ENCODE measurements at regions not wholly inside any gene's neighbourhood (a gene's known extent, or its start where the extent isn't known, plus 50 kb on each side); places are given as distances from the start of the nearest gene placed in this dataset.
A peak's percentile ranks its signal among the peaks of the same experiment; 100 is the strongest.

- Histone ChIP-seq H3K36me3 (no peaks in the 10 kb centered on the region), H3K9me3 (no peaks in the 10 kb centered on the region), H3K4me3 (replicated peaks in 1 of 3) (no peak overlapping the region), H3K27ac (no peak overlapping the region), H3K4me1 (peaks cover 0 to 9% of the 10 kb centered on the region in 2 donors), H3K27me3 (no peaks in the 10 kb centered on the region)
- DNase-seq = no peak
- TF ChIP-seq POLR2A (IDR thresholded peaks at IDR 0.05) = no peak
- WGBS, 2 donors = 66 to 81% methylated on average over 21 of the region's 21 CpGs
- intact Hi-C loops (cut with DNase I) = no loop called here
Observed at GRCh38 chr9:96040591-96041461, 165.3 kb downstream of the ERCC6L2 start.

DNA sequence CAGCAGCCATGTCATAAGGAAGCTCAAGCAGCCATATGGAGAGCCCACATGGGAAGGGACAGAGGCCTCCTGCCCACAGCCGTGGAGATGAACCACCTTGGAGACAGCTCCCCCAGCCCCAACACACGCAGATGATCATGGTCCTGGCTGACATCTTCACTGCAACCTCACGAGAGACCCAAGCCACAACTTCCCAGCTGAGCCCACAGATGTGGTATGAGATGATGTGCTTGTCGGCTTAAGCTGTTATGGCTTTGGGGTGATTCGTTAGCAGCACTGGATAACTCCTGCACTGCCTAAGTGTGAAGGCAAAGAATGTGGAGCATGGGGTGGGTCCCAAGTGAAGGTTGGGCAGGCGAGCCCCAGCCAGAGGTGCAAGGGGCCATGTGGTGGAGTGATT is 163.4 kb downstream of the ERCC6L2 start:
- no peak for TF ChIP-seq CTCF (IDR thresholded peaks at IDR 0.05)
- TF ChIP-seq POLR2A (IDR thresholded peaks at IDR 0.05) = no peak
- Histone ChIP-seq H3K4me3 (replicated peaks in 1 of 3) (no peak overlapping the region), H3K4me1 (peaks cover 2 to 10% of the 10 kb centered on the region in 2 donors), H3K27me3 (no peaks in the 10 kb centered on the region), H3K27ac (no peak overlapping the region), H3K9me3 (no peaks in the 10 kb centered on the region), H3K36me3 (no peaks in the 10 kb centered on the region)
- intact Hi-C loops (cut with DNase I) = no loop called here
- 86 to 99% methylated on average over 6 of the region's 6 CpGs for WGBS, 2 donors
- DNase-seq = no peak

DNA sequence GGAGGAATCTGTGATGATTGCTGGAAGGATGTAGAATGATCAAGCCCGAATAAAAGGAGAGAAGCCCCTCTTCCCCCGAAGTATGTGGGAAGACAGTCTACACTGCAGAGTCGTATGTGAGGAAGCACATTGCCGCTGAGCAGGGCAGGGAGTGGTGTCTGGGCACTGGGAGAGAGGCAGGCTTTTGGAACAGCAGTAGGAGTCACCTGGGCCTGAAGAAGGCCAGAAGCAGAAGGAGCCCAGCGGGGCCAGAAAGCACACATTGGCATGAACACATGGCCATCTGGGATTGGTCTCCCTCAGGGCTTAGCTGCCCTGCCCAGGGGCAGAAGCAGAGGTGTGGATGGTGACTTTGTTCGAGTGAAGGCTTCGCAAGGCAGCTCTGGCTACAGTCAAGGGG is 162.8 kb downstream of the ERCC6L2 start:
- H3K27me3 ChIP-seq = no peaks in the 10 kb centered on the region
- peaks cover 3 to 15% of the 10 kb centered on the region in 2 donors for H3K4me1 ChIP-seq
- no peak for DNase-seq
- TF ChIP-seq CTCF (IDR thresholded peaks at IDR 0.05) = no peak
- no peak for TF ChIP-seq POLR2A (IDR thresholded peaks at IDR 0.05)
- H3K27ac ChIP-seq = no peak overlapping the region
- H3K36me3 ChIP-seq = no peaks in the 10 kb centered on the region
- no peaks in the 10 kb centered on the region for H3K9me3 ChIP-seq
- intact Hi-C loops (cut with DNase I) = no loop called here
- WGBS, 2 donors = 97 to 98% methylated on average over 7 of the region's 7 CpGs
- H3K4me3 ChIP-seq (replicated peaks in 1 of 3) = no peak overlapping the region

DNA sequence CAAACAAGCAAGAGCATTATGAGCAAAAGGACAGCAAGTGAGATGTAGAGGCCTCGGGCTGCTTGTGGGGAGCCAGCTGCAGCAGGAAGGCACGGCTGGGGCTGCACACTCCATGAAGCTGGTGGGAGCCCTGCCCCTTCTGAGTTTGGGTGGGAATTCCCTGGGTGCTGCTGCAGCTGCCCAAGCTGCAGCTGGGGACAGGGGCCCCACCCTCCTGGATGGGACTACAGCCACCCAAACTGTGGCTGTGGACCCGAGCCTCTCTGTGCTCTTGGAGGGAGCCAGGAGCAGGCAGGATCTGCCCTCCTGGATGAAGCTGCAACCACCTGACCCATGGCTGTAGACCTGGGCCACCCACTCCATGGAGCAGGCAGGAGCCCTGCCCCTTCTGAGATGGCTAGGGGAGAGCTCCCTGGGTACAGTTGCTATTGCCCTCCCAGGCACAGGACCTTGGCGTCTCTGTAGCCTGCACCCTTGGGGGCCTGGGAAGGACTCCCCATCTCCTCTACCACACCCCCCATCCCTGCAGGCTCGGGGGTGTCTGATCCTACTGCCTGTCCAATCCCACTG is 159.1 kb downstream of the ERCC6L2 start:
- Histone ChIP-seq H3K27me3 (no peaks in the 10 kb centered on the region), H3K9me3 (no peaks in the 10 kb centered on the region), H3K4me1 (peaks cover 13 to 28% of the 10 kb centered on the region in 2 donors), H3K27ac (no peak overlapping the region), H3K36me3 (no peaks in the 10 kb centered on the region), H3K4me3 (replicated peaks in 1 of 3) (no peak overlapping the region)
- WGBS, 2 donors = 92 to 93% methylated on average over 4 to 5 of the region's 5 CpGs
- no peak for TF ChIP-seq CTCF (IDR thresholded peaks at IDR 0.05)
- TF ChIP-seq POLR2A (IDR thresholded peaks at IDR 0.05) = no peak
- intact Hi-C loops (cut with DNase I) = no loop called here
- DNase-seq = no peak

DNA sequence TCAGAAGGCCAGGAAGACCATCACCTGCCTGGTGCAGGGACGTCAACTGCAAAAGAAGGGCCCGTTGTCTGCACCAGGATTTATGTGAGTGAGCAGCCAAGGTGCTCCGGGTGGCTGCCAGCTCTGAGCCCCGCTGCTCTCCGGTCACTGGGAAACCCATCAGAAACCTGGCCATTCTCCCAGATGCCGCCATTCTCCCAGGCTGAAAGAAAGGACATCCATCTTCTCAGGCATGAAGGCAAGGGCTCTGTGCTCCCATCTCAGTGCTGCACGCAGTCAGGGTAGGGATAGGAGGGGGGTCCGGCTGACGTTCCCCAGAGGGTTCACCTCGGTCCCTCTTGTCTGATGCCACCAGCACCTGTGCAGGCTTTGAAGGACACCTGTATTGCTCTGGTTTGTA is 158.4 kb downstream of the ERCC6L2 start:
- no peak overlapping the region for H3K27ac ChIP-seq
- intact Hi-C loops (cut with DNase I) = no loop called here
- H3K36me3 ChIP-seq = no peaks in the 10 kb centered on the region
- no peaks in the 10 kb centered on the region for H3K9me3 ChIP-seq
- DNase-seq = peak; percentile 67 to 68
- 37 to 63% methylated on average over 6 to 10 of the region's 10 CpGs for WGBS, 2 donors
- no peak overlapping the region for H3K4me3 ChIP-seq (replicated peaks in 1 of 3)
- peaks cover 13 to 28% of the 10 kb centered on the region in 2 donors for H3K4me1 ChIP-seq
- TF ChIP-seq CTCF (IDR thresholded peaks at IDR 0.05) = no peak
- TF ChIP-seq POLR2A (IDR thresholded peaks at IDR 0.05) = no peak
- H3K27me3 ChIP-seq = no peaks in the 10 kb centered on the region
